NOMO-1 (cell line): ENCODE measurements at regions not wholly inside any gene's neighbourhood (a gene's known extent, or its start where the extent isn't known, plus 50 kb on each side); places are given as distances from the start of the nearest gene placed in this dataset.
"Not testable (repeated sequence)": the region's sequence is repeated elsewhere in the genome, so short reads cannot be mapped to it uniquely, and the experiment has no call there.

Experiments
- DNase-seq, 2 experiments: peaks; one replicate each; lab custom pipeline; 2025; ENCODE audit not compliant: unreplicated experiment in 2 of 2; lab: John Stamatoyannopoulos, UW

DNA sequence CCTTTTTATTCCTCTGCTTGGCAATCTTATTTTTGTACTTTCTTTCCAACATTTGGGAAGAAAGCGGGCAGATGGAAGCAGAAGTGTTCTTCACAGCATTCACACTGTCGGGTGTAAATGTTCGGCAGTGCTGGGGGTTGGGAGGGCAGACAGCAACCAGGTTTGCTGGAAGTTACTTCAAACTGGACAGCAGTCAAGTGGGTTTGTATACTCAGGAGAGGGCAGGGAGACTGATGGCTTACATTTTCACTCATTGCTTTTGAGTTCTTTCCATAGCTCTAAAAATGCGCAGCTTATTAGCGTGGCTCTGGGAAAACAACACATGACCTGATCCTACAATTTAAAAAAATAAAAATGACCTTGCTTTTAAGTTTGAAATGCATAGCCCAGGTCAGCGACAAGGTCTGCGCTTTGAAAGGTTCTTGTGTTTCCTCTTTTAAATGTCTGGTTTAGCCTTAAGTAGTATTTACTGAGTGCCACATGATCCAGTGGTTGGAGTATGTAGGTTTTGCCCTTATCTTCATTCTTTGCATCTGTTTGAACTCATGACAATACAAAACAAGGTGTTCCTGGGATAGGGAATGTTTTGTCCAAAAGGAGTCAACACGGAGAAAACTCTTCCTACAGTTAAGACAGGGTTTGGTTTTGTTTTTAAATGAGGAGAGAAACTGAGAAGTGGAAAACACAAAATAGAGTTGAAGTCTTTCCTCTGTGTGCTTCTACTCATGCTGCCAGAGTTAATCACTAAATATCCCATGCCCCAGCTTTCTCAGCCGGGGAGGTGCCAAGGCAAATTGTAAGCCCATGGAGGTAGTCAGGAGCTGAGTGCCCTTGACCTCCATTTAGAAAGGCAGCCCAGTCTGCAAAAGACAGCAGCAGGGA, 132.7 kb upstream of the DMRT1 start:
- DNase-seq: peak in 1 of 2 experiments; percentile 1

DNA sequence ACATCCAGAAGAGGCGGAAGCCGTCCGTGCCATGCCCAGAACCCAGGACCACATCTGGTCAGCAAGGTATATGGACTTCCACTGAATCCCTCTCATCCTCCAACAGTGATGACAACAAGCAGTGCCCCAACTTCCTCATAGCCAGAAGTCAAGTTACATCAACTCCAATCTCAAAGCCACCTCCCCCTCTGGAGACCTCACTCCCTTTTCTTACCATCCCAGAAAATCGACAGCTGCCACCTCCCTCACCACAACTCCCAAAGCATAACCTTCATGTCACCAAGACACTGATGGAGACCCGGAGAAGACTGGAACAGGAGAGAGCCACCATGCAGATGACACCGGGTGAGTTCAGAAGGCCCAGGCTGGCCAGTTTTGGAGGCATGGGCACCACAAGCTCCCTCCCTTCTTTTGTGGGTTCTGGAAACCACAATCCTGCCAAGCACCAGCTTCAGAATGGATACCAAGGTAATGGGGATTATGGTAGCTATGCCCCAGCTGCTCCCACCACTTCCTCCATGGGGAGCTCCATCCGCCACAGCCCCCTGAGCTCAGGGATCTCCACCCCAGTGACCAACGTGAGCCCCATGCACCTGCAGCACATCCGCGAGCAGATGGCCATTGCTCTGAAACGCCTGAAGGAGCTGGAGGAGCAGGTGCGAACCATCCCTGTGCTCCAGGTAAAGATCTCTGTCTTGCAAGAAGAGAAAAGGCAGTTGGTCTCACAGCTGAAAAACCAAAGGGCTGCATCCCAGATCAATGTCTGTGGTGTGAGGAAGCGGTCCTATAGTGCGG, 130.3 kb upstream of the DMRT1 start:
- no peak for DNase-seq

DNA sequence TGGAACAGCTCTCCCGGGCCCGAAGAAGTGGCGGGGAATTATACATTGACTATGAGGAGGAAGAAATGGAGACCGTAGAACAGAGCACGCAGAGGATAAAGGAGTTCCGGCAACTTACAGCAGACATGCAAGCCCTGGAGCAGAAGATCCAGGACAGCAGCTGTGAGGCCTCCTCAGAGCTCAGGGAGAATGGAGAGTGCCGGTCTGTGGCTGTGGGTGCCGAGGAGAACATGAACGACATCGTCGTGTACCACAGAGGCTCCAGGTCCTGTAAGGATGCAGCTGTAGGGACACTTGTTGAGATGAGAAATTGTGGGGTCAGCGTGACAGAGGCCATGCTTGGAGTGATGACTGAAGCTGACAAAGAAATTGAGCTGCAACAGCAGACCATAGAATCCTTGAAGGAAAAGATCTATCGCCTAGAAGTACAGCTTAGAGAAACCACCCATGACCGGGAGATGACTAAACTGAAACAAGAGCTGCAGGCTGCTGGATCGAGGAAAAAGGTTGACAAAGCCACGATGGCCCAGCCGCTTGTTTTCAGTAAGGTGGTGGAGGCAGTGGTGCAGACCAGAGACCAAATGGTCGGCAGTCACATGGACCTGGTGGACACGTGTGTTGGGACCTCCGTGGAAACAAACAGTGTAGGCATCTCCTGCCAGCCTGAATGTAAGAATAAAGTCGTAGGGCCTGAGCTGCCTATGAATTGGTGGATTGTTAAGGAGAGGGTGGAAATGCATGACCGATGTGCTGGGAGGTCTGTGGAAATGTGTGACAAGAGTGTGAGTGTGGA, 129.5 kb upstream of the DMRT1 start:
- no peak for DNase-seq

DNA sequence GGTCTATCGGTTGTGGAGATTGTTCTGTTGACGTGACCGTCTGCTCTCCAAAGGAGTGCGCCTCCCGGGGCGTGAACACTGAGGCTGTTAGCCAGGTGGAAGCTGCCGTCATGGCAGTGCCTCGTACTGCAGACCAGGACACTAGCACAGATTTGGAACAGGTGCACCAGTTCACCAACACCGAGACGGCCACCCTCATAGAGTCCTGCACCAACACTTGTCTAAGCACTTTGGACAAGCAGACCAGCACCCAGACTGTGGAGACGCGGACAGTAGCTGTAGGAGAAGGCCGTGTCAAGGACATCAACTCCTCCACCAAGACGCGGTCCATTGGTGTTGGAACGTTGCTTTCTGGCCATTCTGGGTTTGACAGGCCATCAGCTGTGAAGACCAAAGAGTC, 128.9 kb upstream of the DMRT1 start:
- no peak for DNase-seq

DNA sequence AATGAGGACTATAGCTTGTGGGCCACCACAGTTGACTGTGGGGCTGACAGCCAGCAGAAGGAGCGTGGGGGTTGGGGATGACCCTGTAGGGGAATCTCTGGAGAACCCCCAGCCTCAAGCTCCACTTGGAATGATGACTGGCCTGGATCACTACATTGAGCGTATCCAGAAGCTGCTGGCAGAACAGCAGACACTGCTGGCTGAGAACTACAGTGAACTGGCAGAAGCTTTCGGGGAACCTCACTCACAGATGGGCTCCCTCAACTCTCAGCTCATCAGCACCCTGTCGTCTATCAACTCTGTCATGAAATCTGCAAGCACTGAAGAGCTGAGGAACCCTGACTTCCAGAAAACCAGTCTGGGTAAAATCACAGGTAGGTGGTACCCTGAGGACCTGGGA, 128.4 kb upstream of the DMRT1 start:
- no peak for DNase-seq

DNA sequence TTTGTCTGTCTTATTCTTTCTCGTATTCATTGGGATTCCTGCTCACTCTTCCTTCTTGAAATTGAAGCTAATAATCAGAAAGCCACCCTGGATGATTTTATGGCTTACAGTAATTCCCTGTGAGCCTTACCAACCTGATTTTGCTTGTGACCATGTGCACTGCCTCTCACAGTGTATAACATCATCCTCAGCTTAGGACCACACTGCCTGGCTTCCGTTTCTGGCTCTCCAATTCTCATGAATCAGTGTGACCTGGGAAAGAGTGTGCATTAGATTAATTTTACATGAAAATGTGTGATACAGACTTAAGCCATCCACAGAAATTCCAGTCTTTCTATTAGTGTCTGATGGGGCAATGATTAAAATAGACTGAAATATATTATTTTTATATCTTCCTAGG, 126.8 kb upstream of the DMRT1 start:
- no peak for DNase-seq

DNA sequence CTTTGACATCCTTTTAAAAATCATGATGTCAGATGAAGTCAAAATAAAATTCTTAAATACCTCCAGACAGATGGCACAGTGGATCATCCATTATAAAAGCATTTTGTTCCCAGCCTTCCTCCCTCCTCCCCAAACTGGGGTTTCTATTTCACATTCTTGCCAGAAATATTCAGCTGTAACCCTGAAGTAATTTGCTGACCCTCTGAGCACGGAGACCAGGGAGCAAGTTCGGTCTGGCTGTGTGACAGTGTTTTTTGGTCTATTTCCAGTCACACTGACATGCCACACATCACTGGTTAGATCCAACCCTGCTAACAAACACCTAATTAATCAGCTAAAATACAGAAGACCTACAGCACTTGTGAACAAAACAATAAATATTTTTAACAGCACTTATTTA, 126.2 kb upstream of the DMRT1 start:
- DNase-seq: no peak

DNA sequence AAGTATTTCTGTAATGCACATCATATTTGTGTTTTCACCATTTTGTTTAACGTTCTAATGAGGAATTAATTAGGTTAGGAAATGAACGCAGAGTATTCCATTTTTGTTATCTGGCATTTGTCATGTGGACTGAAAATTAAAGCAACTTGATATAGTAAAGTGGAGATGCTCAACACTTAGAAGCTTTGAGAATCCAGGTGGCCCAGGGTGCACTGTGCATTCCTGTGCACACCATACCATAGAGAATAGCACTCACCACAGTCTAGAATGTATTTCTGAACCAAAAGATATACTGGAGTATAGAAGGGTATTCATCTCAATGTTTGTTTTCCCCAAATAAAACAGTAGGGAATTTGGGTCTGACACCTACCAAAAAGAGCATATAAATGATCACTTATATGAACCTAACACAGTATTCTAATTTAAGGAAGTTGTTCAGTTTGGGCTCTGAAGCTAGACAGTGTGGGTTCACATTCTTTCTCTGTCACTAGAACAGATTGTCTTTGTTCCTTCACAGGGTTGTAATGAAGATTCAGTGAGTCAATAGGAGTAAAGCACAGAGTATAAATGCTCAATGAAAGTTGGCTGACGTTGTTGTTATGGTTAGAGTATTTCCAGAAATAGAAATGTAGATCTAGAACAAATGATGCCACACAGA, 125.6 kb upstream of the DMRT1 start:
- DNase-seq: no peak

DNA sequence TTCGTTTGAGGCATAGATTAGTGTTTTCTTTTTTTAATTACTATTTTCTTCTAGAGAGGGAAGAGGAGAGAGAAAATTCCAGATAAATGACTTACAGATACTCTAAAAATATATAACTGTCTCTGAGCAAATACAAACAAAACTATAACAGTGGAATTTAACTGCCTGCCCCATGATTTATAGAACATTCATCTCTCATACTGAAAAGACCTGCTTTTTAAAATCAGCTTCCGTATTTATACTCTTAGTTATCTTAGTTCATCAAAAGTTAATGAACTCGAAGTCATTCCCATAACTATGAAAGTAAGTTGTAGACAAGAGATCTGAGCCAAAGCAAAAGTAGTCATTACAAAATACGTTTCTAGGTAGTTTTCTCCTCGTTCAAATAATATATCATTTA, 123.8 kb upstream of the DMRT1 start:
- DNase-seq: no peak

DNA sequence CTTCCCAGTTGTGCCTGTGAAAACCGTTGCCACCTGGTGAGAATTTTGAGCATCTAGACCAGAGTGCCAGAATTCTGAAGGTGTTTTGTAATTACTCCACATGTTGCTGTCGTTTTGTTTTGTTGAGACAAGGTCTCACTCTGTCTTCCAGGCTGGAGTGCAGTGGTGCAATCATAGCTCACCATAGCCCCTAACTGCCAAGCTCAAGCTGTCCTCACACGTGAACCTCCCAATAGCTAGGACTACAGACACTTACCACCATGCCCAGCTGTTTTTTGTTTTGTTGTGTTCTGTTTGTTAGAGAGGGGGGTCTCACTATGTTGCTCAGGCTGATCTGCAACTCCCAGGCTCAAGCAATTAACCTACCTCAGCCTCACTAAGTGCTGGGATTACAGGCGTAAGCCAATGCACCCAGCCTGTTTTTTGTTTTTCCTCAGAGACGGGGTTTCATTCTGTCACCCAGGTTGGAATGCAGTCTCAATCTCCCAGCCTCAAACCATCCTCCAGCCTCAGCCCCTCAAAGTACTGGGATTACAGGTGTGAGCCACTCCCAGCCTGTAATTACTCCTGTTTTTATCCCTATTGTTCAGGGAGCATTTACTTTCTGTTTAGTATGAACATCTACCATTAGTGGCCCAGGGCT, 121.1 kb upstream of the DMRT1 start:
- DNase-seq: no peak

DNA sequence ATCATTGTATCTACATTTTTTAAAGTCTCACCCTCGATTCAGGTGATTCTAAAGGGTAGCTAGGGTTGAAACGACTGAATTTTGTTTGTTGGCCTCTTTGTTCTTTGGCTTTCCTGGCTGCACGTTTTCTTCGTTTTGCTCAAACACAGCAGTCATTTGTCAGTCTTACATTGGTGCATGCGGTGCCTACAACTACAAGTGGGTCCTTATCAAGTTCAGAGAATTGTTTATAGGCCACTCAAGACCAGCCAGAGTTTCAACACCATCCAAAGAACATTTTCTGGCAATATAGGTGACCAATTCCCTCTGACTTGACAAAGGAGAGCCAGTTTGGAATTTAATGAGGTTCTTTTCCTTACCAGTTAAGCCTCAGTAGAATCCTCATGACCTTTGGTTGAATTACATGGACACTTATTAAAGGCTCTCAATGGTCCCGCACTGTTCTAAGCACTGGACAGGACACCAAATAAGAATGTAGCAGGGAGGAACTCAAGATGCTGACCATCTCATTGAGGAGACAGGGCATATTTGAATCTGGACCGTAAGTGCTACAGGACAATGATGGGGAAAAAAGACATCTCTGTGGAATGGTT, 119.0 kb upstream of the DMRT1 start:
- no peak for DNase-seq

DNA sequence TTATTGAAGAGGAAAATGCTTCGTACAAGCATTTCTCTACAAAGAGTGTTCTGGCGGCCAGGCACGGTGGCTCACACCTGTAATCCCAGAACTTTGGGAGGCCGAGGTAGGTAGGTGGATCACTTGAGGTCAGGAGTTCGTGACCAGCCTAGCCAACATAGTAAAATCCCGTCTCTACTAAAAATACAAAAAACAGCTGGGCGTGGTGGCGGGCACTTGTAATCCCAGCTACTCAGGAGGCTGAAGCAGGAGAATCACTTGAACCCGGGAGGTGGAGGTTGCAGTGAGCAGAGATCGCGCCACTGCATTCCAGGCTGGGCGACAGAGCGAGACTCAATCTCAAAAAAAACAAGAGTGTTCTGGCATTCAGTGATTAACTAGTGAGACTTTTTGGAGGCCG, 117.0 kb upstream of the DMRT1 start:
- not testable (repeated sequence) for DNase-seq

DNA sequence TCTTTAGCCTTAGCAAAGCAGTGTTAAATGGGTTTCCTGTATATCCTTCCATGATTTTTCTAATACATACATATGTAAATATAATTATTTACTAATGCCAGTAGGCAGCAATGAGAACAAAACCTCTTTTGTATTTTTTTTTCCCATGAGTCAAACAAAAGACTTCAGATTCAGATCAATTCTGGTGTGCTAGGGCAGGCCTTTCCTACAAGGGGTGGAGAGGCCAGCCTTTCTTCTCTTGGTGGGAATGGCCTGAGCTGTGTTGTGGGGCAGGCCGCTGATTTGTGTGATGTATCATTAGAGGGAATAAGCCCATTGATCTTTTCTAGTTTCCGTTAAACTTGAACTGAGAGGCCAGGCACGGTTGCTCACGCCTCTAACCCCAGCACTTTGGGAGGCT, 115.5 kb upstream of the DMRT1 start:
- no peak for DNase-seq

DNA sequence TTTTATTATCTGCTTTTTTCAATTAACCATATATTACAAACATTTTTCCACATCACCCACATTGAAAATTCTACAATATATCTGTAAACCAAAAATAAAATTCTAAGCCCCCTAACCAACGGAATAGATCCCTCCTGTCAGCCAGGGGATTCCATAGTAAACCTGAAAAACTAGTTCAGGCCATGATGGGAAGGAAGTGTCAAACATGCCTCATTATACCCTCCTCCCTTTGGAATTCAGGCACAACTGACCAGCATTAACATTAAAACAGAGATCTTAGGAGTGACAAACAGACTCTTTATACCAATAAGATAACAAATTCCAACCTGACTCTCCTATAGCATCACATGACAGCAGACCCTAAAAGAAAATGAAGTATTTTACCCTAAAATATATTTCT, 113.7 kb upstream of the DMRT1 start:
- no peak for DNase-seq

DNA sequence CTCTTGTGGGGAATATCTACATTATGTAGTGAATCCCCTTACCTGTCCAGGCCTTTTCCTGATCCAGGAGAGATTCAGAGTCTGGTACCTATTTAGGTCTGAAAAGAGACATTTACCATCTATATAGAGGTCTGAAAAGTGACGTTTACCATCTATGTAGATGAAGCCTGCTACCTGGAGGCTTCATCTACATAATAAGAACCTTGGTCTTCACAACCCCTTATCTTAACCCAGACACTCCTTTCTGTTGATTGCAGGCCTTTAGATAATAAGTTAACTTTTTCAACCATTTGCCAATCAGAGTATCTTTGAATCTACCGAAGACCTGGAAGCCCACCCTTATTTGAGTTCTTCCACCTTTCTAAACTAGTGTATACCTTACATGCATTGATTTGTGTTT, 113.0 kb upstream of the DMRT1 start:
- DNase-seq: no peak

DNA sequence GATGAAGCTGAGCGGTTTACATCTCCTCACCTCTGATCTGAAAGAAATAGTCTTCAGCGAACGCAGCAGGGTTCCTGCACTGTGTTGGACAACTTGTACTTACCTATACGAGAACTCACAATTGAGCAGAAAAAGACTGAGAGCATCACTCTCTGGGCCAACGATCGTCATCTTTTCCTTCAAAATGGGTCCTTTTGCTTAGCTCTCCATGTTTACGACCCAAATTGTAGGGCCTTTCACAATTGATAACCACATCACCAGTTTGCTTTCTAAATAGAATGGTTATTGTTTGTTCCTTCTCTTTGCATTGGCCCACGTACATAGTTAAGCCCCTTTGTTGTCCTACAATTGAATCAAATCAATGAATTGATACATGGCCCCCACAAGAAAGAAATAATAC, 110.0 kb upstream of the DMRT1 start:
- DNase-seq: no peak

DNA sequence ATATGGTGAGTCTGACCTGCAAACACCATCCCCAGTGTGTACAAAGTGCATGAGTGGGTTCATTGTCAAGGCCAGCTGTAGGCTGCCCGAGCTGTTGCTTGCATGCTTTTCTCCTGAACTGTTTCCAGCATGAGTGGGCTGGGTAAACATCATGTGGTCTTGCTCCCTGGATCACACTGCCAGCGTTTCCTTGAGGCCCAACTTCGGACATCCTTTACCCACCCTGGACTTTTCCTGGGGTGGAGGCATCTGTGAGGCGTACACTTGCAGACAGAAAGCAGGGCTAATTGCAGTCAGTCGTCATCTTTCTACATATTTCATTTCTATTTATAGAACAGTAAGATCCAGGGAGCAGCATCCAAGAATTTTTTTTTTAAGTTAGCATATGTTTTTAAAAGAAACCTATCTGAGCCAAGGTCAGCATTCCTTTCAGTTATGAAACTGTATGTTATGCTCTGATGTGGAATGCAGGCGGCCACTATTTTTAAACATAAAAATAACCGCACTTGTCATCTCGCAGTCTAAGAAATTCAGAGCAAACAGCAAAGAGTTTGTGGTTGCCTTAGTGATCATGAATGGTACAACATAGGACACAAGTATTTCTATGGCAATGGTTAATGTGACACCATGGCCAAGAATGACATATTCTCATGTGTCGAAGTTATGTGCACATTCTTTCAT, 106.5 kb upstream of the DMRT1 start:
- no peak for DNase-seq

DNA sequence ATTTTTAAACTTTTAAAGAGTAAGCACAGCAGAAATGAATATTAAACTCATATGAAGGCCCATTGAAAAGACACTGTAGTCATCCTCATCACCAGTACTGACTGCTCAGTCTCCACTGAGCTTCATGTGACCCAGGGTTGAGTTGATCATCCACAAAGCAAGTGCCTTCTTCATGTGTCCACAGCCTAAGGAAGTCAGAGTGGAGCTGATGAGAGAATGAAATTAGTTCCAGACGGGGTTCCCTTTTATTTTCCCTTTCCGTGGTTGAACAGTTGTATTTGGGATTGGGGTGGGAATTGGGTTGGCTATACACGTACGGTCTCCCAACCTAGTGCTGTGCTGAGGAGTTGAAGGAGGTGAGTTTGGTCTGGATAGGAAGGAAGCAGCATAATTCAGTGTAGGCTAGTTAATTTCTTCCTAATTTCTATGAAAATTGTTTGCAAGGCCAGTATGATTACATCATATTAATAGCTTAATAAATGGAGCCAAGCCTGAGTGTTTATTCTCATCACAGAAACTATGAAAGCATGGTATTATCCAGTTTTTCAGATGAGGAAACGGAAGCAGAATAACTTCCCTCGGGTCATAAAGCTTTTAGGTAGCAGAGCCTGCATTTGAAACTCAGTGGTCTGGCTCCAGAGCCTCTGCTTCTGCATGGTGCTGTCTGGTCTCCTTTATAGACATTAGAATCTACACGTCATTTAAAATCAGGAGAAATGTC, 103.9 kb upstream of the DMRT1 start:
- DNase-seq: no peak
